HG03139 (cell line): ENCODE measurements at regions not wholly inside any gene's neighbourhood (a gene's known extent, or its start where the extent isn't known, plus 50 kb on each side); places are given as distances from the start of the nearest gene placed in this dataset.
"Not testable (repeated sequence)": the region's sequence is repeated elsewhere in the genome, so short reads cannot be mapped to it uniquely, and the experiment has no call there.

Experiments used
- ATAC-seq: cut with Tn5 transposase; IDR thresholded peaks from one replicate; pipeline ENCODE4 v1.9.1; 2021; ENCODE audit not compliant: unreplicated experiment

GRCh38 chr5:12204761-12205160 is 300.5 kb upstream of the CTNND2 start:
- ATAC-seq: no peak

GRCh38 chr5:12193536-12193935 is 289.3 kb upstream of the CTNND2 start:
- no peak for ATAC-seq

- no peak for ATAC-seq
These were observed 278.8 kb upstream of the CTNND2 start for GRCh38 chr5:12183003-12183402.

- no peak for ATAC-seq
These were observed 273.6 kb upstream of the CTNND2 start for GRCh38 chr5:12177851-12178250.

GRCh38 chr5:12177225-12177624 is 273.0 kb upstream of the CTNND2 start:
- no peak for ATAC-seq

GRCh38 chr5:12175914-12176585 is 271.8 kb upstream of the CTNND2 start:
- no peak for ATAC-seq

GRCh38 chr5:12174734-12175133 is 270.5 kb upstream of the CTNND2 start:
- ATAC-seq: no peak

GRCh38 chr5:12169536-12169935 is 265.3 kb upstream of the CTNND2 start:
- ATAC-seq: no peak

GRCh38 chr5:12162863-12163262 is 258.6 kb upstream of the CTNND2 start:
- no peak for ATAC-seq

GRCh38 chr5:12147513-12147912 is 243.3 kb upstream of the CTNND2 start:
- ATAC-seq: no peak

- ATAC-seq: no peak
These were observed 237.2 kb upstream of the CTNND2 start for GRCh38 chr5:12141496-12141895.

- ATAC-seq: no peak
These were observed 229.3 kb upstream of the CTNND2 start for GRCh38 chr5:12133520-12133919.

- ATAC-seq: not testable (repeated sequence)
These were observed 226.8 kb upstream of the CTNND2 start for GRCh38 chr5:12131020-12131419.

- ATAC-seq: no peak
These were observed 221.6 kb upstream of the CTNND2 start for GRCh38 chr5:12125895-12126294.

- ATAC-seq: no peak
These were observed 215.4 kb upstream of the CTNND2 start for GRCh38 chr5:12119657-12120056.

- no peak for ATAC-seq
These were observed 209.8 kb upstream of the CTNND2 start for GRCh38 chr5:12114075-12114474.

GRCh38 chr5:12113062-12113461 is 208.8 kb upstream of the CTNND2 start:
- ATAC-seq: no peak

- no peak for ATAC-seq
These were observed 207.0 kb upstream of the CTNND2 start for GRCh38 chr5:12111261-12111660.

- no peak for ATAC-seq
These were observed 206.4 kb upstream of the CTNND2 start for GRCh38 chr5:12110629-12111028.

- no peak for ATAC-seq
These were observed 204.9 kb upstream of the CTNND2 start for GRCh38 chr5:12109075-12109688.

- no peak for ATAC-seq
These were observed 197.9 kb upstream of the CTNND2 start for GRCh38 chr5:12102151-12102550.

- ATAC-seq: no peak
These were observed 196.3 kb upstream of the CTNND2 start for GRCh38 chr5:12100542-12100941.

- no peak for ATAC-seq
These were observed 195.1 kb upstream of the CTNND2 start for GRCh38 chr5:12099296-12099695.
